NCI-H2171 treated with DMSO at 0.1 percent for 48 hours (cell line): ENCODE measurements at regions not wholly inside any gene's neighbourhood (a gene's known extent, or its start where the extent isn't known, plus 50 kb on each side); places are given as distances from the start of the nearest gene placed in this dataset.

Experiments used
- DNase-seq: peaks from one replicate; lab custom pipeline; 2025; lab: John Stamatoyannopoulos, UW

DNA sequence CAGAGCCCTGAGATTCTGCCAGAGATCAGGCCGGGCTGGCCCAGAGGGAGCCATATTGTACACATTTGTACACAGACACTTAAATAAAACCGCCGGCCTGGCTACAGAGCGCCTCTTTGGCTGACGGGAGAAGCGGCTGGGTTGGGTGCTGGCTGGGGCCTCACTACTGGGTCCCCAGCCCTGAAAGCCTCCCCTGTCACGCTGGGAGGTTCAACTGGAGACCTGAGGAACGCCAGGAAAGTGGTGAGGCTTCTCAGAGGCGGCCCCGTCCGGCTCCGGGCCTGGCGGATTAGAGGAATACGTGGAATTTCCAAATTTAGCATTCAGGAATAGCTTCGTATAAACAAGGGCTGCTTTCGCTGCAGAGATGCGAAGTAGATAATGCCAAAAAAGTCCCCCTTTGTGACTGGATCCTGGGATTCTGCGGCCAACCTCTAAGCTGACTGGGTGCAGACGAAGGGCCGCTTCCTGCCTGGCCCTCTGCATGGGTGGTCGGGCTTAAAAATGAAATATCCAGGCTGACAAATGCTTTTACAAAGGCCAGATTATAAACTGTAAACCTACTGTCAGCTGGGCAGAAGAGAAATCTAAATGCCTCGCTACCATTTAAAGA lies 252.4 kb downstream of the IRF8 start:
- no peak for DNase-seq

DNA sequence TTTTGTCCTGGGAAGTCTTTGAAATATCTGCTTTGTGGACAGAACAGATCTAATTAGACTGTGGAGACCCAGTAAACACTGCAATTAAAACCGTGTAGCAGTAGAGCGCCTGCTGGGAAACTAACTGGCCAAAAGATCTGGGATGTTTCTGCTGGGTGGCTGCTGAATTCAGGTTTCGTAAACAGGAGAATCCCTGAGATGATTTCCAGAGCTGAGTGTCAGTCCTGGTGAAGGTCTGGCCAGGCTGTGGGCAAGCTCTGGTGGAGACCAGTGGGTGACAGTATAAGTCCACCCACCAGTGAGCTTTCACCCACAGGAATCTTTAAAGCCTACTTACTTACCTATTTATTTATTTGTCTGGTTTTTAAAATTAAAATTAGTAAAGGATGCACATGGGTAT lies 257.2 kb downstream of the IRF8 start:
- no peak for DNase-seq

DNA sequence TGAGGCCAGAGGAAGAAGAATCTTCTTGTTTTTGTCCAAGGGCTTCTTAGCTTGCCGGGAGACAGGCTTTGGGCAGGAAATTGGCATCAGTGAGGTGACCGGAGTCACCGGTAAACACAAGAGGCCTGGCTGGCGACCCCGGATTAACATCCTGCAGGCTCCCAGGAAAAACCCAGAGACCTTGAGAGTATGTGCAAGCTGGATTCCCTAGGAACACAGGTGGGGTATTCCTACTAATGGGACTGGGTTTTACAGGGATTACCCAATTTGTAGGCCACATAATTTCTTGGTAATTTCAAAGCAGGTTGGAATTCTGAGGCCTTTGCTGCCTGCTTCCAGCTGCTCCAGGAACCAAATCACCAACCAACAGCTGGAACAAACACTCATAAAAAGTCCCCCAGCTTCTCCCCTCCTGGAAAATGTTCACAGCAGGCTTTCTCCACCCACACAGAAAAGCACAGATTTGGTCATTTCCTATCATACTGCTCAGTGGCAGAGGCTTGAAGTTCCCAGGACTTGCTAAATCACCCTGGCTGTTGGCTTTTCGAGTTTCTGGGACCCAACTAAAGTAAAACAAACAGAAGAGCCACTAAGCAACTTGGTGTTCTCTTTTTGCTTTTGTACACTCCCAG lies 258.8 kb downstream of the IRF8 start:
- DNase-seq, result no peak

DNA sequence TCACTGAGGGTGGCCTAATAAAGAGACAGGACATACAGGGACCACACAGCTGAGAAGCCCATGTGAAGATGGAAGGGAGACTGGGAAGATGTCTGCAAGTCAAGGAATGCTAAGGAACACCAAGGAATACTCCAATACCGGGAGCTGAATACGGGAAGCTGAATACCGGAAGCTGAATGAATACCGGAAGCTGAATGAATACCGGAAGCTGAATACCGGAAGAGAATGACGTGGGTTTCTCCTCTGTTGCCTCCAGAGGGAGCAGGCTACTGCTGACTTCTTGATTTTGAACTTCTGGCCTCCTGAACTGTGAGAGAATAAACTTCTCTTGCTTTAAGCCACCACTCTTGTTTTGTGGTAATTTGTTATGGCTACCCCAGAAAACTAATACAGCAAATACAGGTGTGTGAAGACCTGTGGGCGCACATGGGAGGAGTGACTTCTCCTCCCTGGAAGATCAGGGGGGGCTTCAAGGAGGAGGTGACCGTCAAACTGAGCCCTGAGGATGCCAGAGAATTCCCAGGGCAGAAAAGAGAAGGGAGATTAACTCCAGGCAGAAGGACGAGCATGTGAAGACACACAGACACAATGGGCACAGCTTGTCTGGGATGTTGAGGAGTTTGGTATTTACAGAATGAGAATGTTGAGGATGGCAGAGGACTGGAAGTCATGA lies 259.9 kb downstream of the IRF8 start:
- DNase-seq, result no peak

DNA sequence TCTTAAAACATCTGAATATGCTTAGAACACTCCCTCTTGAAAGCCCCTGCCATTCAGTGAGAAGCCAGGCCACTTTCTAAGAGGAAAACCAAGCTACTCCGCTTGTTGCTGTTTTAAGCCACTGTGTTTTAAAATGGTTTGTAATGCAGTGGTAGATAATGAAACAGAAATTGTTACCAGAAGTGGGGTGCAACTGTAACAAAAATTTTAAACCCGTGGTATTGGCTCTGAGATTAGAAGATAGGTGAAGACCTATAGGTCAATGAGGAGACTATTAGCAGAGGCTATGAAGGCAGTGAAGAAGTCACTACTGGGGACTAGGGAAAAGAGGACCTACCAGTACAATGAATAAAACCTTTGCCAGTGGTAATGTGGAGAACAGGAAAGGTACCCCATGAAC lies 266.5 kb downstream of the IRF8 start:
- no peak for DNase-seq

DNA sequence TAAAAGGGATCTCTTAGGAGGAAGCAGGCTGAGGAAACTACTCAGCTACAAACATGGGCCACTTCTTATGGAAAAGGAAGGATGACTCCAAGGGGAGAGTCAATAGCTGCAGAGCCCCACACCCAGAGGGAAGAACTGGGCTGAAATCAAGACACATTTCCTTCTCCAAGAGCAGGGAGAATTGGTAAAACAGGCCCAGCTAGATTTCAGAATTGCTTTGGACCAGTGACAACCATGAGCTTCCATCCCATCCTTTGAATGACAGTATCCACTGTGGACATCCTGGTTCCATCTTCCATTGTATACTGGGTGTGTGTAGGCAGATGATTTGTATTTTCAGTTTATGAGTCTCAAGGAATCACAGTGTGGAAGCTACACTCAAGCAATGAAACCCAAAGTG lies 267.5 kb downstream of the IRF8 start:
- no peak for DNase-seq

DNA sequence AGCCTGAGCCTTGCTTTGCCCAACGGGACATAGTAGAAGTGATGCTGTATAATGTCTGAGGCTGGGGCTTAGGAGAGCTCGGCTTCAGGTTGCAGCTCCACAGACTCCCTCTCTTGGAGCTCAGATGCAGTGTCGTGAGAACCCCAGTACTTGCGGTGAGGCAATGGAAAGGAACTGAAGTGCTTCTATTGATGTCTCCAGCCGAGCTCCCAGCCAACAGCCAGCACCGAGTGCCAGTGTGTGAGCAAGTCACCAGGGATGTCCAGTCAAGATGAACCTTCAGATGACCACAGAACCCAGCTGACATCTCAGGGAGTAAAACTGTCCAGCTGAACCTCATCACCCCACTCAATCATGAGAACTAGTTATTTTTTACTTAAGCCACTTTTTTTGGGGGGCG lies 268.1 kb downstream of the IRF8 start:
- DNase-seq, result no peak

DNA sequence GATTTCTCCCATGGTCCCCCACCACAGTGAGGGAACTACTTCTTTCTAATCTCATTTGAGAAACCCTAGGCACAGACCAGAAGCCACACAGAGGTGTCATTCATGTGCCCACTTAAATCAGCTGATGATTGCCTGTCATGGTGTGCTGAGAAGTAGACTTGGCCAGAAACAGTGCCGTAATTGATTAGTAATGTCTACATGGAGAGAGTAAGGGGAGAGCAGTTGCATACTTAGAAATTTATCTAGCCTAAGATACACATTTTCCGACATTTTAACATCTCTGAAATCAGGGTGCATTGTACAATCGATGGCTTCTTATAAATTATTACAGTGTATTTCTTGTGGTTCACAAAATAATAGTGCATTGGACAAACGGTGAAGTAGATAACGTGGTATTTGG lies 271.8 kb downstream of the IRF8 start:
- DNase-seq, result no peak

DNA sequence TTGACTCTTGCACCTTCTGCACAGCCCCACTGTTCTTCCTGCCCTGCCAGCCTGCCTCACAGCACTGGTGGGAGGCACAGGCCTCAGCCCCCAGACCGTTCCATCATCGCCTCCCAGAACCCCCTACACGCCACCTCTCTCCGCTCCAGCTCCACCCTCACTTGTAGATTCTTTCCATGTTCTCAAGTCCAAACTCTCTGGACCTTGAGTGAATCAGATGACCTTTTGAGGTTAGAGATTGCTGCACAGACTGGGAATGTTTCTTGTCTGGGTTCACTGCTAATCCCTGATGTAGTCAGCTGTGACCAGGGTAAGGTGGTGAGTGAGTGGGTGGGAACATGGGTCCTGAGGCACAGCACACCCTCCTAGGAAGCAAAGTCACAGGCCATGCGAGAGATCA lies 272.4 kb downstream of the IRF8 start:
- DNase-seq, result no peak

DNA sequence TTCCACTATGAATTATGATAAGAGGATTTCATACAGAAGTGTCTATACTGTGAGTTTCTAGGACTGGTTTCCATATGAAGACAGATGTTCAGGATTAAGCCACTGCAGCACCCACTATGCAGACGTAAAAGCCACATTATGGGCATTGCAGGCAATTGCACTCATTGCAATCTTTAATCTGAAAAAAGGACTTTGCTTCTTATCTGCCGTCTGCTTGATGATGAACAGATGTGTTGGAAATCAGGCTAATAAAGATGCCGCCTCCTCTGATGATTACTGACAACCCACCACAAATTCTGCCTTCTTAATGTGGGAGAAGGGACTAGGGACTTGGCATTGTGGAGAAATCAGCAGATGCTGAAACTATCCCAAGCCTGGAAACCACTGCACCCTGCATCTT lies 276.9 kb downstream of the IRF8 start:
- no peak for DNase-seq

DNA sequence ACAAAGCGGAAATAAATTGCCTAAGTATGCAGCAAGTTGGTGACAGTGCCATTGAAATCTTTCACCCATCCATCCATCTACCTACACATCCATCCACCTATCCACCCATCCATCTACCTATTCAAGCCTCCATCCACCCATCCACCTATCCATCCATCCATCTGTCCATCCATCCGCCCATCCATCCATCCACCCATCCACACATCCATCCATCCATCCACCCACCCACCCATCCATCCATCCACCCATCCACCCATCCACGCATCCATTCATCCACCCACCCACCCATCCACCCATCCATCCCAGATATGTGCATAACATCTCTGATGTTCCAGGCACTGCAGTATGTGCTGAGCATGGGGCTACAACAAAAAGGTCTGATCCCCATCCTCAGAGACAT lies 277.5 kb downstream of the IRF8 start:
- DNase-seq, result no peak

DNA sequence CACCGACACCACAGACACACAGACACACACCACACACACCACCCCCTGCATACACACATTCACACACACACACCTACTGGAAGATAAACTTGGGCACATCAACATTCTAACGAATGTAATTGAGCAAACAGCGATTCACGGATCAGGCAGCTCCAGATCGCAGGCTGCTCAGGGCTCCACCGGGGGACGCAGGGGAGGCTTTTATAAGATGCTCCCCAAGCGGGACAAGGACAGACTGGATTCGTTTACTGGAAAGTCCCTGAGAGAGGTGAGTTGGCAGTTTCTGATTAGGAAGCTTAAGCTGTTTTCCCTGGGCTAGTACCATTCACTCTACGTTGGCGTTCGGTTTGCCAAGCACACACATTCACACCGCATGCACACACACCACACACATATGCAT lies 281.3 kb downstream of the IRF8 start:
- no peak for DNase-seq

DNA sequence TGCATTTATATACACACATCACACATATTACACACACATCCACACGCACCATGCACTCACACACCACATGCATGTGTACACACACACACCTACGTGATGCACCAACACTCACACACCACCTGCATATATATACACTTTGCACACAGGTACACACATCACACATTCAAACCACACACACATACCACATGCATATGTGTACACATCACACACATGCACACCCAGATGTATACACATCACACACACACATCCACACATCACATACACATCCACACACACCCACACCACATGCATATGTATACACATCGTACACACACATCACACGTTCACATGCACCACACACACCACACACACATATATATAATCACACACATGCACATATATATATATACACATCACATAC lies 281.8 kb downstream of the IRF8 start:
- no peak for DNase-seq

DNA sequence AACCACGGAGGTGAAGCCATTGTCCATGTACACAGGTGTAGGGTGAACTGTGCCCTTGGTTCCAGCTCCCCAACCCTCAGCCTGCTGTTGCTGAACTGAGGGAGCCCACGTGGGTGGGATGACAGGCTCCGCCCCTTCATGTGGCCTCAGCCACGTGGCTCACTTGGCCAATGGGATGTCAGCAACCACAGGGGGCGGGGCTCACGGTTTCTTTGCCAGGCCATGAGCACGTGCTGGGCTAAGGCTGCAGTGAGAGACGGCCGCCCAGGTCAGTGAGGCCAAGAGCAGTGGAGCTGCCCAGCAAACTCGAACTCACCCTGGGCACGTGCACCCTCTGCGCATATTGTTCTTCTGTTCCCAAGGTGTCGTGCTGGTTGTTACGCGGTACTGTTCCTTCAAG lies 282.6 kb downstream of the IRF8 start:
- DNase-seq, result no peak

DNA sequence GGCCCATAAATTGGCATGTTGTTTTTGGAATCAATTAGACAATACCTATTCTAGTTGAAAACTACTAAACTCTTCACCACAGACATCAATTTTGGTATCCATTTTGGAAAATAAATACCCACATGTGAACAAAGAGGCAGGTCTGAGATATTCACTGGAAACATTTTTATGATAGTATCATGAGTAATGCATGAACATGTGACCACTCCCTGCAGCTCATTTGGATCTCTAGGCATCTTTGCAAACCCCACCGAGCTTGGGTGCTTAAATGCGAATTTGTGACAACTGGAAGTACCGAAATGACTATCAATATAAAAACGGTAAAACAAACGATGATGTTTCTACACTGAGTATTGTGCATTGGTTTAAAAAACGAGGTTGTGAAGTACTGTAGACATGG lies 285.2 kb downstream of the IRF8 start:
- no peak for DNase-seq

DNA sequence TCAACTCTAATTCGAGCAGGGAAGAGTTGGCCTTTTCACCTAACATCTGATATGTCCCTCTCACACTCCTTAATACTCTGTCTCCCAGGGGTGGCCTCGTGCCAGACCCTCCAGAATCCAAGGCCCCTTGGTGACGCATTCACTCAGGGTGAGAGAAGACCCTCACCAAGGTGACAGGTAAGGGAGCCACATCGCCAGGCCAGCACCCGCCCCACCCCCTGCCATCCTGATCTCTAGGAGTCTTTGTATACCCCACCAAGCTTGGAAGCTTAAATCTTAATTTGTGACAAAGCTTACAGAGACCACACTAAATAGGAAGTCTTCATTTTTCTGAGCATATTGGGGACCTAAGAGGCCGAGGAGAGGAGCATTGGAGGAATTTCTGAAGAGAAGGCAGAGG lies 286.1 kb downstream of the IRF8 start:
- DNase-seq, result no peak

DNA sequence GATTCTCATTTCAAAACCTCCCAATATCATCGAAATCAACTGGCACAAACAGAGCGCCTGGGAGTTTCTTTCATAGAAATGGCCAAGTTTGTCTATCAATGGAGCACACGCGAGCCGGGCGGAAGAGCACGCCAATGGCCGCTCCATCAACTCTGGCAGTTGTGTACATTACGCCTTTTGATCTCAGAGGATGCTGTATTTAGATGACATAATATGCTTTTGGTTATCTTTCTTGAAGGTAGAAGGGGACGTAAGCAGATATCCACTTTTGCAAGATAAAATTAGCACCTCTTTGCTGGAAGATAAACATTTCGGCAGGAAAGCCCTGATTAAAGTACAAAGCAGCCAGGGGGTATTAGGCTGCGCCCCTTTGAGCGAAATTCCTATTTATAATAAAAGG lies 287.4 kb downstream of the IRF8 start:
- no peak for DNase-seq

DNA sequence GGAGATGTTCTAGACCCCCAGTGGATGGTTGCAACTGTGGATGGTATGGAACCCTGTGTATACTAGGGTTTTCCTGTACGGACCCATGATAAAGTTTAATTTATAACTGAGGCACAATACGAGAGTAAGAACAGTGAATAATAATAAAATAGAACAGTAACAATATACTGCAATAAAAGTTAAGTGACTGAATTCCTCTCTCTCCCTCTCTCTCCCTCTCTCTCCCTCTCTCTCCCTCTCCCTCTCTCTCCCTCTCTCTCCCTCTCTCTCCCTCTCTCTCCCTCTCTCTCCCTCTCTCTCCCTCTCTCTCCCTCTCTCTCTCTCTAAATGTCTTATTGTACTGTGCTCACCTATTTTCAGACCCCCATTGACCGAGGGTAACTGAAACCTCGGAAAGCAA lies 291.0 kb downstream of the IRF8 start:
- DNase-seq, result no peak

DNA sequence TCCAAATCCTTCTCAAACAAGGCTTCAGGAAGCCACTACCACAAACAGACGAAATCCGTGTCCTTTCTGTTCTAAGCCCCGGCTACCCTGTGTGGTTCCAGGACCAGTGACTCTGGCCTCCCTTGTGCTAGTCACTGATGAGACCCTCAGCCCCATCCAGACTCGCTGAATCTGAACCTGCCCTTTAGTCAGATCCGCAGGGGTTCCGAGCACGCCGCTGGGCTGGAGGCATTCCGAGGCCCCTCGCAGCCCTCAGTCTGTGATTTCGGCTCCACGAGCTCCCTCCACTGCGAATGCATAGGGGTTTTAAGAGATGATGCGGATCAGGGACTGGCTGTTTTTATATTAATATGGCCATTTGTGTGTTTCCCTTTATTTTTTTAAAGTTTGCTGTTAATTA lies 292.7 kb downstream of the IRF8 start:
- no peak for DNase-seq

DNA sequence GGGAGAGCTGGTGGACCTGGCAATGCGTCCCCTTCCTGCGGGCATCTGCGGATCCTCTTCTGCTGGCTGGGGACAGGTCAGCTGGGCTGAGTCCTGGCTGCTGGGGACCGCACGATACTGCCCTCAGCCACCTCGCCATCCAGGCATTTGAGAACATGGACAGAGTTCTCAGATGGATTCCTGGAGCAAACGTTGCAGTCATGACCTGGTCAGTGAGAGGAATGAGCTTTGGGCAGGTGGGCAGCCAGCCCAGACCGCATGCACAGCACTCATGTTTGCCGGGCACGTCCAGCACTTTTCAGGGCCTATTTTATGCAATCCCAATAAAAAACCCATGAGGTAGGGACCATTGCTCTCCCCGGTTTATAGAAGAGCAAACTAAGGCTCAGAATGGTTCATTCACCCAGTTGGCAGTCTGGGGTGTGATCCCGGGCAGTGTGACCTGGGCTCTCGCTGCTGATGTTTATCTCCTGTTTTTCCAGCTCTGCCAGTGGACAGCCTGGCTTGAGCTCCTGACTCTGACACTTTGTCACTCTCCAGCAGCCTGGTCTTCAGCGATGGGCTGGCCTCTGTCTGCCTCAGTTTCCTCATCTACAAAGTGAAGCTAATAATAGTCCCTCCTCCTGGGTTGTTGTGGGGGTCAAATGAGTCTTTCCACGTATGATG lies 294.7 kb downstream of the IRF8 start:
- DNase-seq, result no peak

DNA sequence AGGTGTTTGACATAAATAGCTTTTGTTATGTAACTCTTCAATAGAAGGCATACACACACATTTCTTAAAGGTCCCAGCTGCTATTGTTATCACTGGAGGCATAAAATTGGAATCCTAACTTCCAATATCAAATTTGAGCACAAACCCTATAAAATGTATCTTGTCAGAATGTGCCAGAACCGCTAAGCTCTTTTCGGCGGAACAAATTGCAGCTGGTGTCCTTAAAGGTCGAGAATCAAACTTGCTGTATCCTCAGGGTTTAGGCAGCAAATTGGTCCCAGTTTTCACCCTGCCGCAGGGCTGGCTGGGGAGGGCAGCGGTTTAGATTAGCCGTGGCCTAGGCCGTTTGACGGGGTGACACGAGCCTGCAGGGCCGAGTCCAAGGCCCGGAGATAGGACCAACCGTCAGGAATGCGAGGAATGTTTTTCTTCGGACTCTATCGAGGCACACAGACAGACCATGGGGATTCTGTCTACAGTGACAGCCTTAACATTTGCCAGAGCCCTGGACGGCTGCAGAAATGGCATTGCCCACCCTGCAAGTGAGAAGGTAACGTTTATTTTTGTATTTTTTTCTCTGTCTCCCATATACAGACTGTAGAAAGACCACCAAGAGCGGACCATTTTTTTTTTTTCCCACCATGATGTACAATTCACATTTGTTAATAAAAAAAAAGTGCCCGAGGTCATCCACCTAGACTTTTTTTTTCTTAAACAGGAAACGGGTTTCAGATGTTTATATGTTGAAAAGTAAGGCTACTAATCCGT lies 297.1 kb downstream of the IRF8 start:
- no peak for DNase-seq

DNA sequence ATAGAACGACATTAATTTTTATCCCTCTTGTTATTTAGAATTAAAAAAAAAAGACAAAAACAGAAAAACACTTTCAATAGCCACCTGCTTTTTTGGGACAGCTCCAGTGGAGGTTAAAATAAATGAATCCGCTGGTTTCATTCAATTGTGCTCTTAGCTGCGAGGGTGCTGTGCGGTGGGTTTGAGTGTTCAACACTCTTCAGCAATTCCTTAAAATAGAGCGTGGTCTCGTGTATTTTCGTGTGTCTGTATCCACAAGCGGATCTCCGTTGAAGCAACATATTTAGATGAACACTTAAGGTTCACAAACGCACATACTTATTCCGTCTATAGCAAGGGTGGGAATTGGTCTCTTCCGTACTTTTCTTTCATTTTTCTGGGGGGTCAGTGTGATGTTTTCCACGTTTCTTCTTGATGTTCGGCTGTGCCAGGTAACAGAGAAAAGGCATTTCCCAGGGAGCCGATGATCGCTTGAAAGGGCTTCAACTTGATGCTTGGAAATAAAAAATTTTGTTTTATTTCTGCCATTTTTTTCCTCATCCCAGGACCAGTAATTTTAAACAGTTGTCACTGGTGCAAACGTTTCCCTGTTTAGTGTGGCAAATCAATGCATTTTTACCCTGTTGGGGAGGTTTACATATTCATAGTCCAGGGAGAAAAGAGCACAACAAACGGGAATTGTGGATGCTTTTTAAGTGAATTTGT lies 297.9 kb downstream of the IRF8 start:
- DNase-seq, result no peak
